Esophagus squamous epithelium (tissue), 4 donors: ENCODE measurements at regions not wholly inside any gene's neighbourhood (a gene's known extent, or its start where the extent isn't known, plus 50 kb on each side); places are given as distances from the start of the nearest gene placed in this dataset.

ENCODE experiments used
- CTCF ChIP-seq, 6 experiments: fragments of 450-650 bp in 4 of 6; fragments of 200-600 bp in 2 of 6; sonication (generic) in 2 of 6; IDR thresholded peaks; one replicate each; pipeline ENCODE4 v1.5.1; 2016 to 2019; ENCODE audit warnings: antibody characterized with exemption in 6 of 6, mild to moderate bottlenecking in 4 of 6, moderate library complexity in 4 of 6
- POLR2A ChIP-seq, 4 donors: fragments of 450-650 bp; IDR thresholded peaks; one replicate each; pipeline ENCODE4 v1.6.1; 2017; ENCODE audit warnings: antibody characterized with exemption in 4 of 4, mild to moderate bottlenecking in 4 of 4, moderate library complexity in 3 of 4

DNA sequence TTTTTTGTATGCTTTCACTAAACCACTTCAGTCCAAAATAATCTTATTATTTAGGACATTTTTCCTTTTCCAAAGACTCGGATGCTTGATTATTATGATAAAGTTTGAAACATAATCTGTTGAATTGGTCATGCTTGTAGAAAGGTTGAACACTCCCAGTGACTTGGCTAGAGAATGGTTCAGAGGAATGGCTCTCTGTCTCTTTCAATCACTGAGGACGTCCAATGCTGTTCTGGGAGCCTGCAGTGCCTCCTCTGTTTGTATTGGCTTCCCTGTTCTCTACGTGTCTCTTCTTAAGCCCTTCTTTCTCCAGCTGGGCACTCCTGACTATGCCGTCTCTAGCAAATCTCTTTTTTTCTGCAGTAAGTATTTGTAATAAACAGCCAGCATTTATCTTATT lies 369.0 kb upstream of the DYNLRB2 start:
- TF ChIP-seq CTCF (IDR thresholded peaks at IDR 0.05): no peak
- TF ChIP-seq POLR2A (IDR thresholded peaks at IDR 0.05): no peak
